GM18502 (cell line): ENCODE measurements at regions not wholly inside any gene's neighbourhood (a gene's known extent, or its start where the extent isn't known, plus 50 kb on each side); places are given as distances from the start of the nearest gene placed in this dataset.
A peak's percentile ranks its signal among the peaks of the same experiment; 100 is the strongest.

Experiments
- ATAC-seq: cut with Tn5 transposase; IDR thresholded peaks from one replicate; pipeline ENCODE4 v1.9.1; 2021; ENCODE audit warnings: mild to moderate bottlenecking; ENCODE audit not compliant: unreplicated experiment, poor library complexity

DNA sequence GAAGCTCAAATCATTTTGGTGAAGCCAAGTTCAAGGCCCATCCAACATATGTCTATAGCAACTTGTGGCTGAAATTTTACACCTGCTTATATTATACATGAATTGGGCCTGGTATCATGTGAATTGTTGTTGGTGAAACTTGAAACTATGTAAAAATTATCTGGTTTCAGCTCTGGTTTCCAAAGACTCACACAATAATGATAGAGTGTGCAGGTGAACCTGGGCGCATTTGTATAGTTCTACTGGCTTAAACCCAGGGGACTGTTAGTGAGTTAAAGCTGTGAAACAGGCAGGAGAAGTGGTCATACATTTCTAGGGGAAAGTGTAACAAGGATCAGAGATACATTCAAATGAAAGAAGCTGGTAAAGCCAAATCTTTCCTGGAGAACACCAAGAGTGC, 627.3 kb downstream of the METTL15 start:
- ATAC-seq, result no peak

DNA sequence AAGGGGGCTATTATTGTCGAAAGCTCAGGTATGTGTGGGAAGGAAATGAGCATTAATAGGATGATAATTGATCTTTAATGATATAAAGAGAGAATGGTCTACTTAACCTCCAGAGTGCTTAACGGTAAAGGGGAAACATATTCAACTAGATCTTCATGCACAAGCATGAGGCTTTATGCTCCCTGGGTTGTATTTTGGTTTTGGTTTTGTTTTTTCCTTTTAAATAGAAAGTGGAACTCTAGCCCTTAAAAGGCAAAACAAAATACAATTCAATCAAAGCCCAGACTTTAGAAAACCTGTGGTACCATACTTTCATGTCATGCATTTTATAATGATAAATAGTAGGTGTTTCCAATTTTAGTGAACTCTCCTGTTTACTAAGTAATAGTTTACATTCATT, 622.7 kb downstream of the METTL15 start:
- ATAC-seq, result no peak

DNA sequence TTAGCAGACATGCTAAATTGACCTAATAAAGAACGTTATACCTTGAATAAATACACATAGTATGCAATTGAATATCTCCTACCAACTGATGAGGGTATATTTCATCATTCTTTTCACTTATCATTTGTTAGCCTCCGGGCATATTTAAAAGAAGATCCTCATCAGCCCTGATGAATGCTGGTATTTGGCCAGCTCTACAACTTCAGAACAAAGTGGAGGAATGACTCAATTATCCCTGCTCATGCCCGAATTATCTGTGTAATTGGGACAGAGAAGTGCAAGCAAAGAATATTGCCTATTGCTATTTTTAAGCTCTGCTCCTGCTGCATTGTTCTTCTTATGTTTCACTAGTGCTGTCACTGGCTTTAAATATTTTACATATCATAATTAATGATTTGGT, 622.1 kb downstream of the METTL15 start:
- ATAC-seq, result no peak

DNA sequence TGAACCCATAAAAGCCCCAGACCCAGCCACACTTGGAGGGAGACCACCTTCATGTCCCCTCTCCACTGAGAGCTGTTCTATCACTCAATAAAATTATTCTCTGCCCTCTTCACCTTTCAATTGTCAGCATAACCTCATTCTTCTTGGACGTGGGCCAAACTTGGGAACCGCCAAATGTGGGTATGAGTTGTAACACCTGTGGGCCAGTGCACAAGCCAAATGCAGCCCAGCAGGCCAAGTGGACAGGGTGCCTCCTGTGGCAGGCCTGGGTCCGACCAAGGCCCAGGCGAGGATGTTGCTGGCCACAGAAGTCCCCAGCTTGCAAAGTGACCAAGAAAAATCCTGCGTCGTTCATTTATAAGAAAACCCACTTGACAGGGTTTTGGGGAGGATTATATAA, 621.2 kb downstream of the METTL15 start:
- no peak for ATAC-seq

DNA sequence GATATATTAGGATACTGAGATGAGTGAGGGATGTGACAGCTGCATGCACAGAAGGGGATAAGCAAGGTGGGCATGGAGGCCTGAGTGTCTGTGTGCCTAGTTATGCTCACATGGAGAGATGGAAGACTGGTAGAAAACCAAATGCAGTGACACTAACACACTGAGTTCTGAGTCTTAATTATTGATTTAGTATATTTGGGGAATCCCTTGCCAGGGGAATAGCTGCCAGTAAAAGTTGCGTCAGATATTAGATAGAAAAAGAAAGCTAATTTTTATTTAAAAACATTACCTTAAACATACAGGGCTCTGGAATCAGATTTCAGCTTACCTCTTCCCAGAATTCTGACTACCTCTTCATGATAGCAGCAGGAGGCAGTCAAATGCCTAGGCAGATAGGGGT, 620.5 kb downstream of the METTL15 start:
- no peak for ATAC-seq

DNA sequence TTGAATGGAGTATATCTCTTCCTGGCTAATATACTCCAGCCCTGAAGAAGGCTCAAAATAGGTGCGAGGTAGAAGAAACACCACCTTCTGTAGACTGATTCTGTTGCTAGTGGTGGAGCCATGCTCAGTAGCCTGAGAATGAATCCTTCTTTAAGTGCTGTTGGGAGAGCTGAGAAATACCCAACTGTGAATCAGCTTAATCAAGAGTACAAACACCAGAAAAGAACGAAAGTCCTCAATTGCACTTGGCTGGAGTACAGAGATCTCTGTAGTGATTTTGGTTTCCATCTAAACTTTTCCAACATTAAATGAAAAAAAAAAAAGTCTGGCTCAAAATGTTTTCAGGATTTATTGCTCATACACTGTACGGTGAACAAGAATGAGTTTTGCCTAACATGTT, 619.1 kb downstream of the METTL15 start:
- ATAC-seq, result no peak

DNA sequence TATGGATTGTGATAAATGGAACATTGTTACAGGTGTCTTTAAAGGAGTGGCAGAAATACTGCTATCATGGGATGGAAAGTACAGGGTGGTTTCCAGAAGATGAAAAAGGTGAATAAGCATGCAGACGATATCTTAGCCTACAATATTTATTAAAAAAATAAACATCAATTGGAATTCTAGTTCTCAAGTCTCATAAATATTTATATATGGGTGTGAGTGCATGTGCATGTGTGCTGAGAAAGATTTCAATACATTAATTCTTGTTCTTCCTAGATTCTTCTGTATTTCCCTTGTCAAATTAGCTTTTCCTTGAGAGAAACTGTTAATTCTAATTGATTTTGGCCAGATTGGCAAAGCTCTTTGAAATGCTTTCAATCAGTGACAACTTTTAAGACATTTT, 618.2 kb downstream of the METTL15 start:
- no peak for ATAC-seq

DNA sequence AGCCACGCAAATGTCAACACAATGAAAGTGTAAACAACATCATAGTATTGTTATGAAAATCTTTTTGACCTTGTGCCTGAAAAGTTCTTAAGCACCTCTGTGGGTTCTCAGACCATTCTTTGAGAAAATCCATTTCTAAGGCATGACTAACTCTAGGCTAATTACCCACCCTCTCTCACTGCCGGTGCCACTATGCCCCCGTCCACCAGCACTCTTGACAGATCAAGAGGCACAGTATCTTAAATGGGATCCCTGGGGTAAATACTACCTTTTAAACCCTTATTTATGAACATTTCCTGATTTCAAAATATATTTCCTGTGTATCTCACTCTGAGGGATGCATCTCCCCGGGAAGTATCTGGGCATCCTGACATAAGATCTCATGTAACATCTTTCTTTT, 607.5 kb downstream of the METTL15 start:
- no peak for ATAC-seq

DNA sequence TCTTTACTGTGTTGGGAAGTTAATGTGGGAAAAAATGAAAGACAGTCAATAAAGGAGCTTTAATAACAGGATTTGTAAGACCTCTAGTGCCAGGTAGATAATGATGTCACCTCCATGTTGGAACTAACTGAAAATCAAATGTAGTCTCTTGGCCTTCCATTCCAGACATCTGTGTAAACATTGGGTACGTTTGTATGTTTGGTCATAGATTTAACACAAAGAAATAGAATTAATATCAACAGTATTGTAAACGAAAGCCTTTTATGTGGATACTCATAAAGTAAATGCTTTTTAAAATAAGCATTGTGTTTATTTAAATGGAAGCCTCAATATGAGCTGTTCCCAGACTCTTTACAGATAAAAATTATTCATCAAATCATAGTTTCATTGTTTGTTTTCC, 605.7 kb downstream of the METTL15 start:
- no peak for ATAC-seq

DNA sequence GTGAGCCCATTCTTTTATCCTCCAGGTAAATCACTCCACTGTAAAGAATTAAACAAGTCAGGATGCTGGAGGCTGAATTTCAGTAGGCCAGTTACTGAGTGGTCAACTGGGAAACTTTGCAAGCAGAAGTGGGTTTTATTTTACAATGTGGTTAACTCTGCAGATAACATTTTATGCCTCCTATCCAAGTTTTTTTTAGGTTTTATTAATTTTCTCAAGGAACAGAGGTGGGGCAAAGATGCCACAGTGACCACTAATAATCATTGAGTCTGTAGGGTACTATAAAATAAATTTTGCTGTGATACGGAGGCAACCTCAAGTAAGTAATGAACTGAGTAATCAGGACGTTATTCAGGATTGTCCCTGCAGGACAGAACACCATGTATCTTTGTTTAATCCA, 599.9 kb downstream of the METTL15 start:
- no peak for ATAC-seq

DNA sequence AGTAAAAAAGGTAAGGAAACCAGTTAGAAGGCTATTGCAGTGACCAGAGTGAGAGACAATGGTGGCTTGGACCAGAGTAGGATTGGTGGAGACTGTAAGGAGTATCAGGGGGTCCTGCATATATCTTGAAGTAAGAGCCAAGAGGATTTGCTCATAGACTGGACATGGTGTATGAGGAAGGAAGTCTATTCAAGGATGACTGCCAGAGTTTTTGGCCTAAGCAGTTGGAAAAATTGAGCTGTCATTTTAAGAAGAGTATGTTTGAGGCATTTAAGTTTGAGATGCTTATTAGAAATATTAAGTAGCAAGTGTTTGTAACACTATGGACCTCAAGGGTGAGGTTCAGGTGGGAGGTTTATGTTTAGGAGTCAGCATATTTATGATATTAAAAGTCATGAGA, 596.6 kb downstream of the METTL15 start:
- ATAC-seq, result no peak

DNA sequence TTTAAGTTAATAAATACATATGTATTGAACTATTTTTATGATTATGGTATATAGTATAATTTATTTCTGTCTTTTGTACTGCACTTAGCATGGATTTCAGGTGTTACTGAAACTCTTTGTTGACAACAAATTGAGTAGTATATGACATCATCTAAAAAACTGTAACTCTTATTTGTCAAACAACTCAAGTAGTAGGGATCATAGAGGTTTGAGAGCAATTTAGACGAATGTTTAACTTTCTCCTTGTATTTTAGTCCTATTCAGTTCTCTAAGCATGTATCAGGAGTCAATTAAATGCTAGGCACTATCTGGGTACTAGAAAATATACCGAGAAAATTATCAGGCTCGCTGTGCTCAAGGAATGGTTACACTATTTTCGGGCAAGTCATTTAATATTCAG, 595.2 kb downstream of the METTL15 start:
- no peak for ATAC-seq

DNA sequence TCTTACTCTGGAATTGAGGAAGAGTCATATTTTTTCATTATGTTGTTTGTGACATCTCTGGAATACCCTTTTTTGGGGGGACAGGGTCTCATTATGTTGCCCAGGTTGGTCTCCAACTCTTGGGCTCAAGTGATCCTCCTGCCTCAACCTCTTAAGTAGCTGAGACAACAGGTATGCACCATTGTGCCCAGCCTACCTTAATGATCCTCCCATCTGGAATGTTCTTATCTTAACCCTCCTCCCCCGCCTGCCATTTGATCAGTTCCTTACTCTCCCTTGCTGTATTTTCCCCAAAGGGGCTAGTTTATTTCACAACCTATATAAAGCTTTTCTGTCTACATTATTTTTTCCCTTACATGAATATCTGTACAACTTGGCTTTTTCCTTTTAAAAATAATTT, 594.7 kb downstream of the METTL15 start:
- ATAC-seq, result no peak

DNA sequence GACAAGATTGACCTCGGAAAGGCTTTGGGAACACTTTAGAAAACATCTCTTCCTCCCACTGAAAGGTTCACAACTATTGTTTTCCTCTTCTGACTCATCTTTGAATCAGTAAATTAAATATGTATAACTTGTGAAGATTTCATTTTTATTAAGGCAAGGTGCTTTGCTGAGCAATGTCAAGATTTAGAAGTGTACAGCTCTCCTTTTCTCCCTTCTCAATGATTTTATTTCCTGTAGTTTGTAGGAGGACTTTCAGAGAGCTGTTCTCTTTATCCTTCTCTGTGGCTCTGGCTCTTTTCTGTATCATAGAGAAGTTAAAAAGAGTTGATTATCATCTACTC, 594.2 kb downstream of the METTL15 start:
- ATAC-seq, result no peak

DNA sequence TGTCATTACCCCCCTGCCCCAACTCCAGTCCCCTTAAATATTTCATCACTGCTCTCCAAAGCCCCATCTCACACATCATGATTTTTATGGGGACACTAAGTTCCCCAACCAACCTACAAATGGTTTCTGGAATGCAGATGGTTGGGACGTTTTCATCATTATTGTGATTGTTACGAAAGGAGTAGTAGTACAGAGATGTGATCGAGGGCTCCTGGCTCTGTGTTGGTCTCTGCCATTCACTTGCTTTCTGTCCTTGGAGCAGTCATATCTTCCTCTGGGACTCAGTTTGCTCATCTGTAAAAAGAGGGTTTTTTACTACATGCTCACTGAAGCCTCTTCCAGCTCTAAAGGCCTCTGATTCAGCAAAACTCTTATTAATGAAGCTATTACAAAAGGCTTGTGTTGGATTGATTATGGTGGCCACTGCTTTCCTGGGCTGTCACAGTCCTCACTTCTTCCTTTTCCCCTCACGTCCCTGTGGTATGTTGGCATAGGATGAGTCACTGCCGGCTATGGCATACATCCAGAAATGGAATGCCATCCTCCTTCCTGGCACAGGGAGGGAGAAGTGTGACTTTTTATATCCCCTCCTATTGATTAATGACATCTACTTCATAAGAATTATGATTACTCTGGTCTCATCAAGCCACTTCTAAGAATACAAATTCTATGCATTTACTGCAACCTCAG, 593.7 kb downstream of the METTL15 start:
- ATAC-seq, result no peak

DNA sequence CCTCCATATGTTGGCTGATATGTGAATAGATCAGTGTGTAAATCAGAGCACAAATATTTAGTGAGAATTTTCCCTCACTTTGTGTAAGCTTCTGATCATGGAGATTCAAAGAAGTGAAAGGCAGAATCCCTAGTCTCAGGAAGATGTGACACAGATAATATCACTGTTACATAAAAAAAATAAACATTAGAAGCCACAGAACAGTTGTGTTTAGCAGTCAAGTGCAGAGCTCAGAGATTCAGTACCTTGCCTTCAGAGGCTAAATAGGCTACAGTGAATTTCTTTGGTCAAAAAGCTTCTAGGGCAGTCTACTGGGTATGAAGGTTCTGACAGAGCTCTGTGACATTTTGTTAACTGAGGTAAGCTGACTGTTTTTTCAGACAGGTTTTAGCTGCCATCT, 591.5 kb downstream of the METTL15 start:
- no peak for ATAC-seq

DNA sequence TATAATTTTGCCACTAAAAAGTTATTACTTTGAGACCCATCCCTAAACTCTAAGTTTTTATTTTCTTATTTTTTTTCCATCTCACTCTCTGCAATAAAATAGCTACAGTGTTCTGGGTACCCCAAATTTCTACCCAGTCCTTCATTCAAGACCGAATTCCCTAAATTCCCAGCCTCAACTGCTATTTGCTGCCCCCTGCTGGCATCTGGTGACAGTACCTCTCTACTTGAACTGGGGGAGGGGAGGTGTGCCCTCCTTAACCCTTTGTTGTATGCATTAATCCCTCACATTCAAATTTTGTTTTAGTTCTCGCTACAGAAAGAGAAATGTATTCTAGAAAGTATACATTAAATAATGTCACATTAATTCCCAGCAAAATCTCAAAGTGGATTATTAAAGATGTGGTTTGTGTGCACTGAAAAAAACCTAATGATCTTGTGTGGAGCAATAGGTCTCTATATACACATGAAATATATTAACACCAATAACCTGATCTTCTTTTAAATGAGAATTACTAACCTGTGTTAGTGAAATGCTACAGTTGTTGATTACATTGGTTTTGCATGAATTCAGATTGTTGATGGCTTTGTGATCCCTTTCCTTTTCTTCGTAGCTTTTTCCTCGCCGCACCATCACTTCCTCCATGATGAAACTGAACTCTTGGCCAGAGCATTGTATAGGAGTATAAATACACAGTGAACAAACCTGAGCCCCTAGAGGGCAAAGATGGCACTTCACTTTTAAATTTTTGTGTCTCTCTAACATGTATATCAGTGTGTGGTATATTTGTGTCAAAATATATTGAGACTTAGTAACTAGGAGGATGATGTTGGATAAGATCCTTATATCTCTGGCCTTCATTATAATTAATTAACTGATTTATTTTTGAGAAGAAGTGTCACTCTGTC, 590.0 kb downstream of the METTL15 start:
- ATAC-seq, result peak; percentile 68

DNA sequence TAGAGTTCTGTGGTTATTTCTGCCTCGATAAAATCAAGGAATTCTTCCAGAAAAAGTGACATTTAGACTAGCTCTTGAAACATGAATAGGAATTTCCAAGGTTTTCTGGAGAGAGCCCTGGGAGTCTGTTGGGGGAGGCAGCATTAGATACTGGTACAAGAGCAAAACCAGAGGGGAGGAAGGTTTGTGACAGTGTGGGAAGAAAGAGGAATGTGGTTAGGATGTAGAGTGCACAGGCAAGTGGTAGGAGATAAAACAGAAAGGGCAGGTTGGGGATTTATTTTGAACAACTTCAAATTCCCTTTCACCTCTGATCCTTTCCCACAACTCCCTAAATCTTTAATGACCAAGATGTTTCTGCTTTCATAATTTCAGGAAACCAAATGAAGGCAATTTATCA, 588.4 kb downstream of the METTL15 start:
- no peak for ATAC-seq

DNA sequence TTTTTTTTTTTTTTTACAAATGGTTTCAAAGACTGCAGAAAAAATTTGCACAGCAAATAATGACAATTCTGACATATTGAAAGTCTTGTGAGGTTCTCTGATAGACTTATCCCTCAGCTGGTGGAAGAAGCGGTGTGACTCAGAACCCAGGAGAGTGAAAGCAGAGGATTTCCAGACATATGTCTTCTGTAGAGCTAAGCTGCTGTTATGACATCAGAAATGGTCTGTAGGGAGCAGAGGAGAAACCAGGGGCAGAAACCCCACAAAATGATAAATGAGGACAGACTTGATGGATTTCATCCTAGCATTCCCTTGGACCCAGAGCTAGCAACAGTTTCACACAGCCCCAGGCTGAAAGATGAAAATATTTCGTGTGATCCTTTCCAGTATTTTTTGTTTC, 582.6 kb downstream of the METTL15 start:
- no peak for ATAC-seq

DNA sequence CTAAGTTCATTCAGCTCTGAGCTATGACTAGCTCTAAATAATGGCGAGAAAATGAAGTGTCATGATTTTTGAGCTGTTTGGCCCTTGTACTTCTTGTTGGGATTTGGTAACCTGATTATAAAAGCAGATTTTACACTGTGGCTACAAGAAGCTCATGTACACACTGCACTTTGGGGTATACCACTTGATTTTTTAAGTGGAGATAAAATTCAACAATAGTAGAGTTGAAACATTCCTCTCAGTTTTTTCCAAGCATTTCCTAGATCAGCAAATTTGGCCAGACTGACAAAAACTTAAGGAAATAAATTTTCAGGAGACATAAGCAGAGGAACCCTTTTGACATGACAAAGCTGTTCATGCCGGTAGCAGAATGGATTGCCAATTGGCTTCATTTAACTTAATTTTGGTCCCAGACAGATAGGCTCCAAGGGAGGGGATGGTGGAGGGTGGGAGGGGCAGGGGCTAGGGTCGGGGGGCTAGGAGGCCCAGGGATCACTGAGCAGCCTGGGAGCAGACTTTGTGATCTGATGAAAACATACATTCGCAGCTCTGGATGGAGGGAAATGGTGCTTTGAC, 575.9 kb downstream of the METTL15 start:
- no peak for ATAC-seq

DNA sequence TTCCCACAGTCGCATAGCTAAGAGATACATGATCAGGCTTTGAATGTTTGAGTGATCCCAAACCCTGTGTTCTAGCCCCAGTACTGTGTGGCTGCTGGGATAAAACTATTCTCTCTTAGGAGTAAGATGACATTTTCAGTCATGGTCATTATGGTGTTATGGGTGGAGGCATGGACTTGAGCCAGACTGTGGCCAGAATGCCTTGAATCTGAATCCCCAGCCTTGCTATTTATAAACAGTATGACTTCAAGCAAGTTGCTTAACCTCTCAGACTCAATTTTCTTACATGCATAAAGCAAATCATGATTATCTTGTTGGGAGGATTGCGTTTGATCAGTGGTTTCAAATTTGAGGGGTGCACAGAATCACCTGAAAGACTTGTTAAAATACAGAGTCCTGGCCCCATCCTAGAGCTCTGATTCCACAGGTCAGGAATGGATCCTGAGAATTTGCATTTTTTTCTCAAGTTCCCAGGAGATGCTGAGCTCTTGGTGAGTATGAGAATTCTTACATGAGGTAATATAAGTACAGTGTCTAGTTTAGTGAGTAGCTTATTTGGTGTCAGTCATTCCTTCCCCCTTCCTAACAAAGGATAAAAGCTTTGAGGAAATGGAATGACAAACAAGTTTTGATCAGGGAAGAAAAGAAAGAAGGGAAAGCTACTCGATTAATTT, 571.7 kb downstream of the METTL15 start:
- no peak for ATAC-seq
